ENCODE measurements at regions not wholly inside any gene's neighbourhood (a gene's known extent, or its start where the extent isn't known, plus 50 kb on each side); places are given as distances from the start of the nearest gene placed in this dataset.

GRCh38 chr5:145510324-145510723, 324.8 kb downstream of the PRELID2 start:
- Histone ChIP-seq H3K4me3 (no peak overlapping the region), H3K27me3 (no peaks in the 10 kb centered on the region), H3K4me1 (peaks cover 0 to 18% of the 10 kb centered on the region in 2 donors), H3K27ac (peak overlapping the region in 1 of 2 donors; percentile 50), H3K36me3 (no peaks in the 10 kb centered on the region), H3K9me3 (no peaks in the 10 kb centered on the region)
- TF ChIP-seq, protein P1, sequence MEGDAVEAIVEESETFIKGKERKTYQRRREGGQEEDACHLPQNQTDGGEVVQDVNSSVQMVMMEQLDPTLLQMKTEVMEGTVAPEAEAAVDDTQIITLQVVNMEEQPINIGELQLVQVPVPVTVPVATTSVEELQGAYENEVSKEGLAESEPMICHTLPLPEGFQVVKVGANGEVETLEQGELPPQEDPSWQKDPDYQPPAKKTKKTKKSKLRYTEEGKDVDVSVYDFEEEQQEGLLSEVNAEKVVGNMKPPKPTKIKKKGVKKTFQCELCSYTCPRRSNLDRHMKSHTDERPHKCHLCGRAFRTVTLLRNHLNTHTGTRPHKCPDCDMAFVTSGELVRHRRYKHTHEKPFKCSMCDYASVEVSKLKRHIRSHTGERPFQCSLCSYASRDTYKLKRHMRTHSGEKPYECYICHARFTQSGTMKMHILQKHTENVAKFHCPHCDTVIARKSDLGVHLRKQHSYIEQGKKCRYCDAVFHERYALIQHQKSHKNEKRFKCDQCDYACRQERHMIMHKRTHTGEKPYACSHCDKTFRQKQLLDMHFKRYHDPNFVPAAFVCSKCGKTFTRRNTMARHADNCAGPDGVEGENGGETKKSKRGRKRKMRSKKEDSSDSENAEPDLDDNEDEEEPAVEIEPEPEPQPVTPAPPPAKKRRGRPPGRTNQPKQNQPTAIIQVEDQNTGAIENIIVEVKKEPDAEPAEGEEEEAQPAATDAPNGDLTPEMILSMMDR (IDR thresholded peaks at IDR 0.05) = no peak
- no peak for DNase-seq (ENCODE audit: low spot score)

DNA sequence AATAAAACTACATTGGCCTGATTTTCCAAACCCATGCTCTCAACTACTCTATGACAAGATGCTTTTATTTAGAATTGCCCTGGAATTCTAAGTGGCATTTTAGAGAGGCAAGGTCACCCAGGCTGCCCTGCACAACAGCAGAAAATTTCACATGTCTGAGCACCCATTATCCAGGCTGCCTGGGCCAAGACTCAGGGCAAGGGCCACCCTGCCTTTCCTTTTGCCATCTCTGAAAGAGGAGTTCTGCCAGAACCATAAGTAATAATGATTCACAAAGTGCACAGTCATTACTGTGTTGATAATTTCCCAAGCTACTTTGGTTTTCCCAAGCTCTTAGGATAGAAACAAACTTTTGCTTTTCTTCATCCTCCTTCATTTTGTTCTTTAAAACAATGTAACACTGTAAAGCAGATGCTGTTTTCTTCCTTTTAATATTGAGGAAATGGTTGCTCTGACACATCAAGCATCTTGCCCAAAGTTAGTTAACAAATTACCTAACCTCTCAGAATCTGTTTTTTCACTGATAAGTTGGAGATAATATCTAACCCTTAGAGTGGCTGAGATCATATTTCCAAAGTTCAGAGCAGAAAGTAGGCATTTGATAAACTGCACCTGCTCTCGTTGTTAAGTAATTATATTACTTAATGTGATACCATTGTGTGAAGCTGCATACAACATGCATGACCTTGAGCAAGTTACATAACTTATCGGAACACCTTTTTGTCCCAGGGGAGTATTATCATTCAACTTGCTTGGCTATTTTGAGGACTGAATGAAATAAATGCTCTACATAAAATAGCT, 325.6 kb downstream of the PRELID2 start:
- peaks cover 0 to 18% of the 10 kb centered on the region in 2 donors for H3K4me1 ChIP-seq
- H3K4me3 ChIP-seq = no peak overlapping the region
- H3K27me3 ChIP-seq = no peaks in the 10 kb centered on the region
- no peaks in the 10 kb centered on the region for H3K9me3 ChIP-seq
- H3K27ac ChIP-seq = peak overlapping the region in 1 of 2 donors; percentile 50
- TF ChIP-seq, protein P1 (IDR thresholded peaks at IDR 0.05) = no peak
- no peak for DNase-seq (ENCODE audit: low spot score)
- no peaks in the 10 kb centered on the region for H3K36me3 ChIP-seq

- TF ChIP-seq, protein P1 (IDR thresholded peaks at IDR 0.05) = no peak
- no peaks in the 10 kb centered on the region for H3K27me3 ChIP-seq
- peaks cover 0 to 18% of the 10 kb centered on the region in 2 donors for H3K4me1 ChIP-seq
- H3K9me3 ChIP-seq = no peaks in the 10 kb centered on the region
- no peak overlapping the region for H3K4me3 ChIP-seq
- no peak overlapping the region for H3K27ac ChIP-seq
- DNase-seq (ENCODE audit: low spot score) = no peak
- H3K36me3 ChIP-seq = no peaks in the 10 kb centered on the region
Observed at GRCh38 chr5:145506185-145506850, 328.8 kb downstream of the PRELID2 start.

GRCh38 chr5:145502906-145503305, 332.2 kb downstream of the PRELID2 start:
- Histone ChIP-seq H3K27ac (no peak overlapping the region), H3K36me3 (no peaks in the 10 kb centered on the region), H3K27me3 (no peaks in the 10 kb centered on the region), H3K4me3 (no peak overlapping the region), H3K9me3 (no peaks in the 10 kb centered on the region), H3K4me1 (no peaks in the 10 kb centered on the region)
- TF ChIP-seq, protein P1 (IDR thresholded peaks at IDR 0.05) = no peak
- DNase-seq (ENCODE audit: low spot score) = no peak

- H3K27me3 ChIP-seq = no peaks in the 10 kb centered on the region
Observed at GRCh38 chr5:145500710-145501109, 334.4 kb downstream of the PRELID2 start.

More at GRCh38 chr5:145500710-145501109, 334.4 kb downstream of the PRELID2 start:
- TF ChIP-seq, protein P1 (IDR thresholded peaks at IDR 0.05) = no peak
- Histone ChIP-seq H3K36me3 (no peaks in the 10 kb centered on the region), H3K4me1 (peaks cover 0 to 4% of the 10 kb centered on the region in 2 donors), H3K9me3 (no peaks in the 10 kb centered on the region), H3K27ac (no peak overlapping the region), H3K4me3 (no peak overlapping the region)
- no peak for DNase-seq (ENCODE audit: low spot score)

Measured in right atrium auricular region (tissue), 2 donors.